ENCODE measurements at regions not wholly inside any gene's neighbourhood (a gene's known extent, or its start where the extent isn't known, plus 50 kb on each side); places are given as distances from the start of the nearest gene placed in this dataset.

DNA sequence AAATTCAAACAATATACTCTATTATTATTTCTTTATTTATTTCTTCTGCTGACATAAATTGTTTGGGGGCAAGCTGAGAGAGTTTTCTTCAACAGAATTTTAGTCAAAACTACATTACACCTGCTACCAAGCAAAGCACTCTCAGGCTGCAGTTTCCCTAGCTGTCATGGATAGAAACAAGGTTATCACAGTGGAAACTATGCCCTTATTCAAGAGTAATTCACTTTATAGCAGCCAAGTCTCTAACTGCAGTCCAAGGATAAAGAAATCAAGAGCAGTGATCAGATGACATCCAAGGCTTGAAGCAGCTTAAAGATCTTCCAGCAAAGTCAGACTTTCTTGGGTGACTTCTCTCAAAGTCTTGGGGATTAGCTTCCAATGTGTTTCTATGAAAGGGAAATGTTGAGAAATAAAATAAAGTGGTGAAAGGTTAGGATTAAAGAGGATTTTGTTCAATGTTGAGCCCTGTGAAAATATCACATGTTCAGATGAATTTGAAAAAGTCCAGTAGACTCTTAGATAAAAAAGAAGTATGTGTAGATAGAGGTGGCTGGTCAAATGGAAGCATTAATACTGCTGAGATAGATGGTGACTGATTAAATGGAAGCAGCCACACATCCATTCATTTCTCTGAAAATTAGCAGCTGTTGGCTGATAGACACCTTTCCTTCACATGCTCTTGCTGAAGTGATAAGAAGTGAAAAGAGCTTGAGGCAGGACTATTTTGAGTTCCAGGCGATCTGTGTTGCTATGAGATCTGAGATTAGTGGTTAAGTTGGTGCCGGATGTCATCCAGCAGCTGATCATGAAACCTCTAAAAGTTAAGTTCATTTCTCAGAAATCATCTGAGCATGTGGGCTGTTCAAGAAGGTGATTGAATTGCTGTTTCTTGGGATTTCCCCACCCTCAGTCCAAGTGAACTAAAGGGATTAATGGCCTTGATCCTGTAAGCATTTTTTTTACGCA is 257.8 kb upstream of the BTG1 start:
- no peak for TF ChIP-seq GLIS3 (CRISPR knock-in tag; IDR thresholded peaks at IDR 0.05)
- TF ChIP-seq, protein P1, sequence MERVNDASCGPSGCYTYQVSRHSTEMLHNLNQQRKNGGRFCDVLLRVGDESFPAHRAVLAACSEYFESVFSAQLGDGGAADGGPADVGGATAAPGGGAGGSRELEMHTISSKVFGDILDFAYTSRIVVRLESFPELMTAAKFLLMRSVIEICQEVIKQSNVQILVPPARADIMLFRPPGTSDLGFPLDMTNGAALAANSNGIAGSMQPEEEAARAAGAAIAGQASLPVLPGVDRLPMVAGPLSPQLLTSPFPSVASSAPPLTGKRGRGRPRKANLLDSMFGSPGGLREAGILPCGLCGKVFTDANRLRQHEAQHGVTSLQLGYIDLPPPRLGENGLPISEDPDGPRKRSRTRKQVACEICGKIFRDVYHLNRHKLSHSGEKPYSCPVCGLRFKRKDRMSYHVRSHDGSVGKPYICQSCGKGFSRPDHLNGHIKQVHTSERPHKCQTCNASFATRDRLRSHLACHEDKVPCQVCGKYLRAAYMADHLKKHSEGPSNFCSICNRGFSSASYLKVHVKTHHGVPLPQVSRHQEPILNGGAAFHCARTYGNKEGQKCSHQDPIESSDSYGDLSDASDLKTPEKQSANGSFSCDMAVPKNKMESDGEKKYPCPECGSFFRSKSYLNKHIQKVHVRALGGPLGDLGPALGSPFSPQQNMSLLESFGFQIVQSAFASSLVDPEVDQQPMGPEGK (CRISPR knock-in tag; IDR thresholded peaks at IDR 0.05; ENCODE audit: borderline replicate concordance) = no peak
- TF ChIP-seq SNAI2 (CRISPR knock-in tag; IDR thresholded peaks at IDR 0.05) = no peak
- TF ChIP-seq ZC3H10 (CRISPR knock-in tag; IDR thresholded peaks at IDR 0.05) = no peak
- TF ChIP-seq ISL1 (CRISPR knock-in tag; IDR thresholded peaks at IDR 0.05) = no peak
- no peak for TF ChIP-seq ZNF70 (CRISPR knock-in tag; IDR thresholded peaks at IDR 0.05)
- TF ChIP-seq ZNF565 (CRISPR knock-in tag; conservative IDR thresholded peaks at IDR 0.05; ENCODE audit: low read depth) = no peak
- TF ChIP-seq TOX (CRISPR knock-in tag; IDR thresholded peaks at IDR 0.05; ENCODE audit: borderline replicate concordance) = no peak
- TF ChIP-seq TCF4 (CRISPR knock-in tag; IDR thresholded peaks at IDR 0.05; ENCODE audit: borderline replicate concordance) = no peak
- TF ChIP-seq ESRRG (CRISPR knock-in tag; IDR thresholded peaks at IDR 0.05) = no peak
- no peak for TF ChIP-seq CREB5 (CRISPR knock-in tag; IDR thresholded peaks at IDR 0.05; ENCODE audit: low read depth)
- no peak for TF ChIP-seq ZFP30 (CRISPR knock-in tag; IDR thresholded peaks at IDR 0.05)
- TF ChIP-seq ZNF8 (CRISPR knock-in tag; IDR thresholded peaks at IDR 0.05) = no peak
- no peak for TF ChIP-seq ARNTL (CRISPR knock-in tag; IDR thresholded peaks at IDR 0.05; ENCODE audit: borderline replicate concordance, low read depth)
- TF ChIP-seq PPARA (CRISPR knock-in tag; IDR thresholded peaks at IDR 0.05; ENCODE audit: borderline replicate concordance) = no peak
- no peak for TF ChIP-seq CSDC2 (CRISPR knock-in tag; IDR thresholded peaks at IDR 0.05)
- TF ChIP-seq, protein P2, sequence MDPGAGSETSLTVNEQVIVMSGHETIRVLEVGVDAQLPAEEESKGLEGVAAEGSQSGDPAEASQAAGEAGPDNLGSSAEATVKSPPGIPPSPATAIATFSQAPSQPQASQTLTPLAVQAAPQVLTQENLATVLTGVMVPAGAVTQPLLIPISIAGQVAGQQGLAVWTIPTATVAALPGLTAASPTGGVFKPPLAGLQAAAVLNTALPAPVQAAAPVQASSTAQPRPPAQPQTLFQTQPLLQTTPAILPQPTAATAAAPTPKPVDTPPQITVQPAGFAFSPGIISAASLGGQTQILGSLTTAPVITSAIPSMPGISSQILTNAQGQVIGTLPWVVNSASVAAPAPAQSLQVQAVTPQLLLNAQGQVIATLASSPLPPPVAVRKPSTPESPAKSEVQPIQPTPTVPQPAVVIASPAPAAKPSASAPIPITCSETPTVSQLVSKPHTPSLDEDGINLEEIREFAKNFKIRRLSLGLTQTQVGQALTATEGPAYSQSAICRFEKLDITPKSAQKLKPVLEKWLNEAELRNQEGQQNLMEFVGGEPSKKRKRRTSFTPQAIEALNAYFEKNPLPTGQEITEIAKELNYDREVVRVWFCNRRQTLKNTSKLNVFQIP (CRISPR knock-in tag; IDR thresholded peaks at IDR 0.05; ENCODE audit: borderline replicate concordance, low read depth) = no peak
- no peak for ATAC-seq

DNA sequence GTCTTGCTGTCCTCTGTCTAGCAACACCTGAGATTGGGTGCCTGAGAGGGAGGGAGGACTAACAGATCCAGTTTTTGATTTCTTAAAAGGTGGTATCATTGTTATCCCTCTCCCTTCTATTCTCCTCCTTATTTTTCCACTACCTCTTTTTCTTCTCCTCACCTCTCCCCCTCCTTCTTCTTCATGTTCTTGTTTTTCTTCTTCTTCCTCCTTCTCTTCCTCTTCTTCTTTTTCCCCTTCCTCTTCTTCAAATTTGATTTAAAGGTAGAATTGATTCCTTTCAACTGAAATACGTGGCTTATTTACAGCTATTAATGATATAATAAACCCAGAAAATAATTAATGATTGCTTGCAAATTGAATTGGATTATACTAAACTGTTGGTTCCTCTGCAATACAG is 256.8 kb upstream of the BTG1 start:
- TF ChIP-seq CREB5 (CRISPR knock-in tag; IDR thresholded peaks at IDR 0.05; ENCODE audit: low read depth) (no peak), ARNTL (CRISPR knock-in tag; IDR thresholded peaks at IDR 0.05; ENCODE audit: borderline replicate concordance, low read depth) (no peak), TCF4 (CRISPR knock-in tag; IDR thresholded peaks at IDR 0.05; ENCODE audit: borderline replicate concordance) (no peak), ZNF70 (CRISPR knock-in tag; IDR thresholded peaks at IDR 0.05) (no peak), ZFP30 (CRISPR knock-in tag; IDR thresholded peaks at IDR 0.05) (no peak), ZNF565 (CRISPR knock-in tag; conservative IDR thresholded peaks at IDR 0.05; ENCODE audit: low read depth) (no peak), RARB (CRISPR knock-in tag; IDR thresholded peaks at IDR 0.05) (no peak), ZNF8 (CRISPR knock-in tag; IDR thresholded peaks at IDR 0.05) (no peak), GLIS3 (CRISPR knock-in tag; IDR thresholded peaks at IDR 0.05) (no peak), ISL1 (CRISPR knock-in tag; IDR thresholded peaks at IDR 0.05) (no peak), PPARA (CRISPR knock-in tag; IDR thresholded peaks at IDR 0.05; ENCODE audit: borderline replicate concordance) (no peak), CSDC2 (CRISPR knock-in tag; IDR thresholded peaks at IDR 0.05) (no peak), BACH2 (CRISPR knock-in tag; IDR thresholded peaks at IDR 0.05; ENCODE audit: borderline replicate concordance) (no peak), ZC3H10 (CRISPR knock-in tag; IDR thresholded peaks at IDR 0.05) (no peak)
- TF ChIP-seq, protein P2 (CRISPR knock-in tag; IDR thresholded peaks at IDR 0.05; ENCODE audit: borderline replicate concordance, low read depth) = no peak
- TF ChIP-seq, protein P3, sequence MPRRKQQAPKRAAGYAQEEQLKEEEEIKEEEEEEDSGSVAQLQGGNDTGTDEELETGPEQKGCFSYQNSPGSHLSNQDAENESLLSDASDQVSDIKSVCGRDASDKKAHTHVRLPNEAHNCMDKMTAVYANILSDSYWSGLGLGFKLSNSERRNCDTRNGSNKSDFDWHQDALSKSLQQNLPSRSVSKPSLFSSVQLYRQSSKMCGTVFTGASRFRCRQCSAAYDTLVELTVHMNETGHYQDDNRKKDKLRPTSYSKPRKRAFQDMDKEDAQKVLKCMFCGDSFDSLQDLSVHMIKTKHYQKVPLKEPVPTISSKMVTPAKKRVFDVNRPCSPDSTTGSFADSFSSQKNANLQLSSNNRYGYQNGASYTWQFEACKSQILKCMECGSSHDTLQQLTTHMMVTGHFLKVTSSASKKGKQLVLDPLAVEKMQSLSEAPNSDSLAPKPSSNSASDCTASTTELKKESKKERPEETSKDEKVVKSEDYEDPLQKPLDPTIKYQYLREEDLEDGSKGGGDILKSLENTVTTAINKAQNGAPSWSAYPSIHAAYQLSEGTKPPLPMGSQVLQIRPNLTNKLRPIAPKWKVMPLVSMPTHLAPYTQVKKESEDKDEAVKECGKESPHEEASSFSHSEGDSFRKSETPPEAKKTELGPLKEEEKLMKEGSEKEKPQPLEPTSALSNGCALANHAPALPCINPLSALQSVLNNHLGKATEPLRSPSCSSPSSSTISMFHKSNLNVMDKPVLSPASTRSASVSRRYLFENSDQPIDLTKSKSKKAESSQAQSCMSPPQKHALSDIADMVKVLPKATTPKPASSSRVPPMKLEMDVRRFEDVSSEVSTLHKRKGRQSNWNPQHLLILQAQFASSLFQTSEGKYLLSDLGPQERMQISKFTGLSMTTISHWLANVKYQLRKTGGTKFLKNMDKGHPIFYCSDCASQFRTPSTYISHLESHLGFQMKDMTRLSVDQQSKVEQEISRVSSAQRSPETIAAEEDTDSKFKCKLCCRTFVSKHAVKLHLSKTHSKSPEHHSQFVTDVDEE (CRISPR knock-in tag; IDR thresholded peaks at IDR 0.05) = no peak
- TF ChIP-seq, protein P1 (CRISPR knock-in tag; IDR thresholded peaks at IDR 0.05; ENCODE audit: borderline replicate concordance) = no peak
- ATAC-seq = no peak

All from SK-N-SH treated with all-trans-retinoic acid at 6 μM for 48 hours (cell line).